ENCODE measurements at regions not wholly inside any gene's neighbourhood (a gene's known extent, or its start where the extent isn't known, plus 50 kb on each side); places are given as distances from the start of the nearest gene placed in this dataset.

GRCh38 chr16:76931186-76931585 lies 259.8 kb upstream of the MON1B start:
- TF ChIP-seq GATA2 (IDR thresholded peaks at IDR 0.05; ENCODE audit: low read depth, low read length) (no peak), GATA3 (IDR thresholded peaks at IDR 0.05; ENCODE audit: low read depth, low read length) (no peak)
